NCI-H2081 (cell line): ENCODE measurements at regions not wholly inside any gene's neighbourhood (a gene's known extent, or its start where the extent isn't known, plus 50 kb on each side); places are given as distances from the start of the nearest gene placed in this dataset.
"Not testable (repeated sequence)": the region's sequence is repeated elsewhere in the genome, so short reads cannot be mapped to it uniquely, and the experiment has no call there.

Experiments used
- DNase-seq, 2 experiments: peaks; one replicate each; lab custom pipeline; 2025; lab: John Stamatoyannopoulos, UW

GRCh38 chr6:1230689-1231605, 81.0 kb upstream of the FOXQ1 start:
- no peak for DNase-seq

GRCh38 chr6:1230281-1230680, 81.6 kb upstream of the FOXQ1 start:
- no peak for DNase-seq

GRCh38 chr6:1229808-1230207, 82.1 kb upstream of the FOXQ1 start:
- DNase-seq, result no peak

GRCh38 chr6:1229301-1229700, 82.6 kb upstream of the FOXQ1 start:
- DNase-seq, result no peak

GRCh38 chr6:1228754-1229191, 83.1 kb upstream of the FOXQ1 start:
- no peak for DNase-seq

- no peak for DNase-seq
These were observed 83.8 kb upstream of the FOXQ1 start for GRCh38 chr6:1227935-1228753.

GRCh38 chr6:1227600-1227934, 84.3 kb upstream of the FOXQ1 start:
- no peak for DNase-seq

GRCh38 chr6:1226277-1227099, 85.4 kb upstream of the FOXQ1 start:
- DNase-seq, result no peak

GRCh38 chr6:1224514-1224913, 87.4 kb upstream of the FOXQ1 start:
- no peak for DNase-seq

- DNase-seq, result no peak
These were observed 88.9 kb upstream of the FOXQ1 start for GRCh38 chr6:1222728-1223595.

GRCh38 chr6:1217396-1217795, 94.5 kb upstream of the FOXQ1 start:
- no peak for DNase-seq

- no peak for DNase-seq
These were observed 95.4 kb upstream of the FOXQ1 start for GRCh38 chr6:1216488-1216974.

GRCh38 chr6:1215884-1216487, 95.9 kb upstream of the FOXQ1 start:
- no peak for DNase-seq

- no peak for DNase-seq
These were observed 96.9 kb upstream of the FOXQ1 start for GRCh38 chr6:1215023-1215422.

GRCh38 chr6:1212919-1213318, 99.0 kb upstream of the FOXQ1 start:
- DNase-seq, result no peak

- DNase-seq, result not testable (repeated sequence)
These were observed 99.8 kb upstream of the FOXQ1 start for GRCh38 chr6:1212138-1212537.

- DNase-seq, result not testable (repeated sequence)
These were observed 101.3 kb upstream of the FOXQ1 start for GRCh38 chr6:1210631-1211030.

GRCh38 chr6:1208876-1209275, 103.0 kb upstream of the FOXQ1 start:
- no peak for DNase-seq

- DNase-seq, result no peak
These were observed 108.4 kb upstream of the FOXQ1 start for GRCh38 chr6:1203546-1203945.

GRCh38 chr6:1202201-1202600, 109.7 kb upstream of the FOXQ1 start:
- no peak for DNase-seq
